ENCODE measurements at regions not wholly inside any gene's neighbourhood (a gene's known extent, or its start where the extent isn't known, plus 50 kb on each side); places are given as distances from the start of the nearest gene placed in this dataset.
"Not testable (repeated sequence)": the region's sequence is repeated elsewhere in the genome, so short reads cannot be mapped to it uniquely, and the experiment has no call there.

GRCh38 chr4:16450724-16451123, 224.5 kb upstream of the TAPT1 start:
- no peak for DNase-seq

- DNase-seq, result no peak
These were observed 223.8 kb upstream of the TAPT1 start for GRCh38 chr4:16450031-16450430.

DNA sequence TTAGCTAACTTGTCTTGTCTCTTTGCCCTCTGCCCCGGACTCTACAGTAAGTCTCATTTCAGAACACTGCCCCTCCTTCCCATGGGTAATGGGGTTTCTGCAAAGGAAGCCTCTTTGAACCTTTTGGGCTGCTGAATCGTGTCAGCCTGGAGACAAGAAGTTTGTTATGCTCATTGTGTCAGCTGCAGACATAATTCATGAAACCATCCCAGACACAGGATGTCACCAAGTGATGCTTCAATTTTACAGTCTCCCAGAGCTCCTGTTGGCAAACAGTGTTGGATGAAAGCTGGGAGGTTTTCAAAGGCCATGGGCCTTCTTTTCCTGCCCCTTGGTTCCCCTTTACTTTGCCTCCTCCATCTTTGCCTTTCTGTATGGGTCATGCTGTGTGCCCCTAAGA, 223.1 kb upstream of the TAPT1 start:
- no peak for DNase-seq

DNA sequence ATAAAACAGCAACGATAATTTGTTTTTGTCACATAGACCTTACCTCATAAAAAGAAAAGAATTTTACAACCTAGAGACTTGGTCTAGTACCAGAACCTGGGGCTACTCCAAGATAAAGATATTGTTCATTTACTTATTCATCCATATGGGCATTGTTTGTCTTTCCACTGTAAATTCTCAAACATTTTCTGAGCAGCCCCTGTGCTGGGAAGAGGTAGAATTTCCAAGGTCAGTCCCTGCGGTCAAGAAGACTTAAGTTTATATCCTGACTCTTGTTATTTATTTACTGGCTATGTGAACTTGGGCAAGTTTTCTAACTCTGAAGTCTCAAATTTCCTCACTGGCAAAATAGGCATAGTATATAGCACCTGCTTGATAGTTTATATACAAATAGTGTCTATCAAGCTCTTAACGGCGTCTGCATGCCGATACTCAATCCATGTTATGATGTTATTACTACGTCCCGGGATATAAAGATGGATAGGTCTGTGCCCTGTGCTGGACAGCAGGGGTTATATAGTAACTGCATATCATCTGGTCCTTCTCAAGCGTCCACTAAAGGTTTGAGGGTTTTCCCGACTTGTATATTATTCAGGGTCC, 222.1 kb upstream of the TAPT1 start:
- DNase-seq, result no peak

DNA sequence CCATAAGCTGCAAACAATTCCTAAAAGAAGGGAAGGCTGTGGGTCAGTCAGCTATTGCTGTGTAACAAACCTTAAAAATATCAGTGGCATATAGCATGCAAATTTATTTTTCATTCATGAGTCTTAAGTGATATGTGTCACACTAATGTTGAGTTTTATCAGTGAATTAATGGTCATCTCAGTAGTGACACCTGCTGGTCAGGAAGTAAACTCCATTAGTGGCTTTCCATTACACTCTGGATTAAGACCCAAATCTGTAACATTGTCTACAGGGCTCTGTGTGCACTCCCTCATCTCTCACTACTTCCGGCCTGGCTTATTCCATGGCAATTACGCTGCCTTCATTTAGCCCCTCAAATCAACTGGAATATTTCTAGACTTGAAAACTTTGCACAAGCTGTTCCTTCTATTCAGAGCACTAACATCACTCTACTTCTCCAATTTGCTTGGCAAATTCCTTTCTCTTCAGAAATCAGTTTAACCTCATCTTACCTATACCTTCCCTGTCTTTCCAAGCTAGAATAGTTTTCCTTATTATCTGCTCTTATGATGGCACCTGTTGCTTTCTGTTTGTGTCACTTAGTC, 217.3 kb upstream of the TAPT1 start:
- peak in 1 of 5 donors; percentile 3 for DNase-seq

- no peak for DNase-seq
These were observed 216.0 kb upstream of the TAPT1 start for GRCh38 chr4:16442296-16442695.

GRCh38 chr4:16439768-16440167, 213.5 kb upstream of the TAPT1 start:
- DNase-seq, result no peak

DNA sequence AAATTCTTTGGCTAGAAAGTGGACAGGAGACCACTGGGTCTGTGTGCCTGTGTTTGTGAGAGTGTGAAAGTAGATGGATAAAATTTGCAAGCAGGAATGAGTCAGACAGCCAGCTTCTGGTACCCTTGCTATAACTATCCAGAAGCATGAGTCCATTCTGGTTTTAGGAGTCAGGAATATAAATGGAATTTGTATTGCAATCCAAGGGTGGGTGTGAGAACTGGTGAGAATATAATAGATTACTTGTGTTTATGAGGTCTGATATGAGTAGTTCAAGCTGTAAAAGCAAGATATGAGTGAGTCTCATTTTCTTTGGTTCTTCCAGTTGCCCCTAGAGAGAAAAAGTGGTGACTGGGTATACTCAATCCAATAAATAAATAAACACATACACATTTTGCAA, 212.7 kb upstream of the TAPT1 start:
- no peak for DNase-seq

GRCh38 chr4:16437836-16438235, 211.6 kb upstream of the TAPT1 start:
- DNase-seq, result no peak

- DNase-seq, result no peak
These were observed 205.6 kb upstream of the TAPT1 start for GRCh38 chr4:16431866-16432265.

DNA sequence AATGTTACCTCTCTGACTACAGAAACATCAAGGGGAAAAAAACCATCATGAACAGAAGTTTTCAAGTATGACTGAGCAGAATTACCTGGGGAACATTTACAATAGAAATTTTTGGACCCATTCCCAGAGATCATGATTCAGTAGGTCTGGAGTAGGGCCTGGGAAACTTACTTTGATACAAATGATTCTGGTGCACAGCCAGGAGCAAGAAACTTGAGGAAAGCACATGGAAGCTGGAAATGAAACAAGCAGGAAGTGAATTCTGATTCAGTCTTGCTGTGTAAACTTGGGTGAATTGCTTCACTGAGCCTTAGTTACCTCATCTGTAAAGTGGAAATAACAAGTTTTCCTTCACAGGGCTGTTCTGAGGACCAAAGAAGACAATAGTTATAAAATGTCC, 192.5 kb upstream of the TAPT1 start:
- no peak for DNase-seq

- no peak for DNase-seq
These were observed 190.9 kb upstream of the TAPT1 start for GRCh38 chr4:16417198-16417597.

GRCh38 chr4:16416601-16417000, 190.3 kb upstream of the TAPT1 start:
- DNase-seq, result no peak

DNA sequence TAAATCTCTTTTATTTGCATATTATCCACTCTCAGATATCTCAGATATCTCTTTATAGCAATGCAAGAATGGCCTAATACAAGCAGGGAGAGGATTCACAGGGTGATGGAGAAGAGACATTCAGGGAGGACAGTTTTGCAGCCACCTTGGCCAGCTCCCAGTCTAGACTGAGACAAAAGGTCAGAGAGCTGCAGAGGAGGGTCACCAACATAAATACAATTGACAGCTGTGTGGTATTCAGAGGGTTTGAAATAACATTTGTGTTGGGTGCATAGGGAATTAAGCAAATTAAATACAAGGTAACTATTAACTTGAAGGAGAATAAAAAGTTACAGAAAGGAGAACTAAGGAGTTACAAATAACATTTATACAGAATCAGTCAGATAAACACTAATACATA, 189.5 kb upstream of the TAPT1 start:
- DNase-seq, result no peak

- DNase-seq, result no peak
These were observed 187.7 kb upstream of the TAPT1 start for GRCh38 chr4:16413814-16414555.

DNA sequence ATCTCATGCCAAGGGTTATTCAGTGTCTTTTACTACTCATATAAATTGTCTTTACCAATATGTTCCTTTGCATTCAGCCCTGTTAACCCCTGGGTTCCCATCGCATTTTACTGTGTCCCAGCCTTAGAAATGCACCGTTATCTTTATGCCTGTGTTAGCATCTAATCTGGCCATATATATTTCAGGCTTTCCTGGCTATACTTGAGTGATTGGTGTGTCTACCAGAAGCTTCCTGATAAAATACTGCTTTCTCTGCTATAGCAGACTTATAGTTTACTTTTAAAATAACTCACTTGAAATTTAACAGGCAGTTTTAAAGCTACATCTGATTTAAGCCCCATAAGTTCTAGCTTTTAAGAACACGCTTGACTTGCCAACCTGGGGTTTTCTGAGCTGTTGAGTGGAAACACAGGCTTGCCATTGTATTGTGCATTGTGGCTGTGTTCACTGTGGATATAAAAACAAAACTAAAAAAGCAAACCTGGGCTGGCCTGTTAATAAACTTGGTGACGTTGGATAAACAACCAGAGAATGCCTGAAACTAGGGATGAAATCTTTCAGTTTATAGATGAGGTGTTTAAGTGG, 185.3 kb upstream of the TAPT1 start:
- no peak for DNase-seq

GRCh38 chr4:16393216-16393615, 166.9 kb upstream of the TAPT1 start:
- DNase-seq, result not testable (repeated sequence)

DNA sequence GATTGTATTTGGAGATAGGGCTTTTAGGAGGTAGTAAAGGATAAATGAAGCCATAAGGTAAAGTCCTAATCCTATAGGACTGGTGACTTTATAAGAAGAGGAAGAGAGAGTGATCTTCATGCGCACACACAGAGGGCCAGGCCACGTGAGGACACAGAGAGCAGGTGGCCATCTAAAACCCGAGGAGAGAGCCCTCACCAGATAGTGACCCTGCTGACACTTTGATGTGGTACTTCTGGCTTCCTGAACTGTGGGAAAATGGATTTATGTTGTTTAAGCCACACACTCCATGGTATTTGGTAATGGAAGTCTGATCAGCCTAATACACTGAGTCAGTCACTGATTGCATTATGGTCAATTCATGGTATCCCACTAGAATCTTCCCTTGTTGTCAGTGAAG, 164.9 kb upstream of the TAPT1 start:
- DNase-seq, result no peak

GRCh38 chr4:16387448-16387847, 161.2 kb upstream of the TAPT1 start:
- no peak for DNase-seq

GRCh38 chr4:16386711-16387320, 160.5 kb upstream of the TAPT1 start:
- DNase-seq, result no peak

- DNase-seq, result no peak
These were observed 158.3 kb upstream of the TAPT1 start for GRCh38 chr4:16384576-16384975.

GRCh38 chr4:16382571-16382970, 156.3 kb upstream of the TAPT1 start:
- DNase-seq, result no peak

GRCh38 chr4:16377887-16378286, 151.6 kb upstream of the TAPT1 start:
- DNase-seq, result no peak

Data from T-helper 1 cell (primary cell).